HL-60 (cell line): ENCODE measurements at regions not wholly inside any gene's neighbourhood (a gene's known extent, or its start where the extent isn't known, plus 50 kb on each side); places are given as distances from the start of the nearest gene placed in this dataset.
A peak's percentile ranks its signal among the peaks of the same experiment; 100 is the strongest.

Experiments used
- DNase-seq, 2 experiments: peaks; one replicate each; pipeline ENCODE4 v3.0.0-alpha.2; 2010 to 2020; ENCODE audit warnings: low read depth in 1 of 2, low spot score in 1 of 2
- H3K27ac ChIP-seq: fragments of 250-450 bp; sonication (Bioruptor Pico); replicated peaks from 2 replicates; pipeline ENCODE4 v1.5.1; 2020; ENCODE audit warnings: mild to moderate bottlenecking, moderate library complexity
- H3K27me3 ChIP-seq: fragments of 250-450 bp; sonication (Bioruptor Pico); 2 replicates; pipeline ENCODE4 v1.5.1; 2021; ENCODE audit warnings: mild to moderate bottlenecking, moderate library complexity; ENCODE audit not compliant: insufficient read depth, poor library complexity, severe bottlenecking
- H3K4me3 ChIP-seq: replicated peaks from 2 replicates; pipeline ENCODE4 v1.5.1; 2011; ENCODE audit warnings: mild to moderate bottlenecking, control low read depth, low read length; ENCODE audit not compliant: insufficient read depth
- GABPA ChIP-seq: IDR thresholded peaks from 2 replicates; pipeline ENCODE4 v1.6.1; 2012; ENCODE audit warnings: low read depth
- POLR2AphosphoS5 ChIP-seq: IDR thresholded peaks from 2 replicates; pipeline ENCODE4 v1.6.1; 2012; ENCODE audit warnings: low read depth
- SPI1 ChIP-seq: IDR thresholded peaks from 2 replicates; pipeline ENCODE4 v1.6.1; 2012; ENCODE audit warnings: low read depth, mild to moderate bottlenecking, borderline replicate concordance
- TF ChIP-seq, protein P1 (sequence below): IDR thresholded peaks from one replicate; pipeline ENCODE4 v1.5.1; 2011; ENCODE audit warnings: low read length, control low read depth, inconsistent platforms; ENCODE audit not compliant: insufficient read depth
- TF ChIP-seq, protein P2 (sequence below): IDR thresholded peaks from 2 replicates; pipeline ENCODE4 v1.6.1; 2012; ENCODE audit warnings: low read depth; ENCODE audit not compliant: insufficient replicate concordance

DNA sequence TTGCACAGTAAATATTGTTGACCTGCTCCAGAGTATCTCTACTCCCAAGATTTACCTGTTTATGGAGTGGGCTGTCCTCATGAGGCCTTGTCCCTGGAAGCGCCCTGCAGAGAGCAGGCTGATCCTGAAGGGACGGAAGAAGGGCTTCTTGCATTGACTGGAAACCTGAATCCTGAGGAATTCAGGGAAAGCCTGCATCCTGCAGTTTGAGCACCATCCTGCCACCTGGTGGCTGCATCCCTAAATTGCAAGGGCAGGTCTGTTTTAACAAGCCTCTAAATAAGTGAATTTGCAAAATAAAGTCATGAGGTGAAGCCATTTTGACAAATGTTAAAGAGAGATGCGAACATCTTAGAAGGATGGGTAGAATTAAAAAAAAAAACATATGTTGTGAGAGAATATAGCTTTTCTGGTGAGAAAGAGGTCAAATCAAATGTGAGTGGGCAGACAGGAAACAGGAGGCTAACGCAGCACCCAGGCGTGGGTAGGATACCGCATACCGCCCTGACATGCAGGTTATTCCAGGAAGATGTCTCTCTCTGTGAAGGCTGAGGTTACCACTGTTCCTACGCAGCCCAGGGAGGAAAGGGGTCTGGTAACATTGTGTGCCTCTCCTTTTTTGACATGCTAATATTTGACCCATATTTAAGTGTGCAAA, 754.9 kb downstream of the RNF144A start:
- no peak overlapping the region for H3K27ac ChIP-seq
- H3K4me3 ChIP-seq: no peak overlapping the region
- TF ChIP-seq SPI1: no peak
- TF ChIP-seq, protein P1, sequence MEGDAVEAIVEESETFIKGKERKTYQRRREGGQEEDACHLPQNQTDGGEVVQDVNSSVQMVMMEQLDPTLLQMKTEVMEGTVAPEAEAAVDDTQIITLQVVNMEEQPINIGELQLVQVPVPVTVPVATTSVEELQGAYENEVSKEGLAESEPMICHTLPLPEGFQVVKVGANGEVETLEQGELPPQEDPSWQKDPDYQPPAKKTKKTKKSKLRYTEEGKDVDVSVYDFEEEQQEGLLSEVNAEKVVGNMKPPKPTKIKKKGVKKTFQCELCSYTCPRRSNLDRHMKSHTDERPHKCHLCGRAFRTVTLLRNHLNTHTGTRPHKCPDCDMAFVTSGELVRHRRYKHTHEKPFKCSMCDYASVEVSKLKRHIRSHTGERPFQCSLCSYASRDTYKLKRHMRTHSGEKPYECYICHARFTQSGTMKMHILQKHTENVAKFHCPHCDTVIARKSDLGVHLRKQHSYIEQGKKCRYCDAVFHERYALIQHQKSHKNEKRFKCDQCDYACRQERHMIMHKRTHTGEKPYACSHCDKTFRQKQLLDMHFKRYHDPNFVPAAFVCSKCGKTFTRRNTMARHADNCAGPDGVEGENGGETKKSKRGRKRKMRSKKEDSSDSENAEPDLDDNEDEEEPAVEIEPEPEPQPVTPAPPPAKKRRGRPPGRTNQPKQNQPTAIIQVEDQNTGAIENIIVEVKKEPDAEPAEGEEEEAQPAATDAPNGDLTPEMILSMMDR: peak; percentile 65
- H3K27me3 ChIP-seq: peaks cover 2% of the 10 kb centered on the region
- DNase-seq: peak; percentile 5 to 35

DNA sequence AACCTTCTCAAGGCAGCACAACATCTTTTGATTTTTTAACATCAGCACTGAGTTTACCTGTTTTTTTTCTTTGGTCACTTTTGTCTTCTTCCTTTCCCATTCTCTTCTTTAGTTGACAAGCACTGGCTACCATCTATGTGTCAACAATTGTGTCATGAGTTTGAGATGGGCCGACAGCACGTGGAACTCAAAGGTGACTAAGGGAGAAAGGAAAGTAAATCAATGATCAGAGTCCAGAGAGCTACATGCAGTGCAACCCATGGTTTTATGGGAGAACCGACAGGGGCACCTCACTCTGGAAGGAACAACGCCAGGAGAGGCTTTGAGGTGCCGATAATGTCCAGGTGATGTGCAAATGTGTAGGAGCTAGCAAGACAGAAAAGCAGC, 755.5 kb downstream of the RNF144A start:
- Histone ChIP-seq H3K4me3 (no peak overlapping the region), H3K27me3 (peaks cover 2% of the 10 kb centered on the region), H3K27ac (no peak overlapping the region)
- DNase-seq: no peak
- TF ChIP-seq, protein P1: no peak
- TF ChIP-seq POLR2AphosphoS5 (no peak), SPI1 (no peak)
- TF ChIP-seq, protein P2, sequence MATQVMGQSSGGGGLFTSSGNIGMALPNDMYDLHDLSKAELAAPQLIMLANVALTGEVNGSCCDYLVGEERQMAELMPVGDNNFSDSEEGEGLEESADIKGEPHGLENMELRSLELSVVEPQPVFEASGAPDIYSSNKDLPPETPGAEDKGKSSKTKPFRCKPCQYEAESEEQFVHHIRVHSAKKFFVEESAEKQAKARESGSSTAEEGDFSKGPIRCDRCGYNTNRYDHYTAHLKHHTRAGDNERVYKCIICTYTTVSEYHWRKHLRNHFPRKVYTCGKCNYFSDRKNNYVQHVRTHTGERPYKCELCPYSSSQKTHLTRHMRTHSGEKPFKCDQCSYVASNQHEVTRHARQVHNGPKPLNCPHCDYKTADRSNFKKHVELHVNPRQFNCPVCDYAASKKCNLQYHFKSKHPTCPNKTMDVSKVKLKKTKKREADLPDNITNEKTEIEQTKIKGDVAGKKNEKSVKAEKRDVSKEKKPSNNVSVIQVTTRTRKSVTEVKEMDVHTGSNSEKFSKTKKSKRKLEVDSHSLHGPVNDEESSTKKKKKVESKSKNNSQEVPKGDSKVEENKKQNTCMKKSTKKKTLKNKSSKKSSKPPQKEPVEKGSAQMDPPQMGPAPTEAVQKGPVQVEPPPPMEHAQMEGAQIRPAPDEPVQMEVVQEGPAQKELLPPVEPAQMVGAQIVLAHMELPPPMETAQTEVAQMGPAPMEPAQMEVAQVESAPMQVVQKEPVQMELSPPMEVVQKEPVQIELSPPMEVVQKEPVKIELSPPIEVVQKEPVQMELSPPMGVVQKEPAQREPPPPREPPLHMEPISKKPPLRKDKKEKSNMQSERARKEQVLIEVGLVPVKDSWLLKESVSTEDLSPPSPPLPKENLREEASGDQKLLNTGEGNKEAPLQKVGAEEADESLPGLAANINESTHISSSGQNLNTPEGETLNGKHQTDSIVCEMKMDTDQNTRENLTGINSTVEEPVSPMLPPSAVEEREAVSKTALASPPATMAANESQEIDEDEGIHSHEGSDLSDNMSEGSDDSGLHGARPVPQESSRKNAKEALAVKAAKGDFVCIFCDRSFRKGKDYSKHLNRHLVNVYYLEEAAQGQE: no peak

DNA sequence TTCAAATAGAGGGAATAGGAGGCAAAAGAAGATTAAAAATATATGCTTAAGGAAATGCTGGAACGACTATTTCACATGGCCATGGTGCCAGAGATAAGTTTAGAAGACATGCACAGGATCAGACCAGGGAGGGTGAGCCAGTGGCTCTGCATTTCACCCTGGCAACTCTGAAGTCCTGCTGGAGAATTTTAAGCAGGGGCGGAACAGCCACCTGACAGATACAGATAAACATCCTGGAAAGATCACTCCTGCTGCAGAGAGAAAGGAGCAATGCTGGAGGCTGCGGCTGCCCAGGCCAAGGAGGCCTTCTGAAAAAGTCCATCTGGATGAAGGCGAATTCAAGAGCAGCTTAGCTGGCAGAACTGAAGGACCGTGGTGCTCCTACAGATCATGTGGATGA, 755.9 kb downstream of the RNF144A start:
- no peak for DNase-seq
- TF ChIP-seq POLR2AphosphoS5: no peak
- TF ChIP-seq, protein P2: no peak
- TF ChIP-seq GABPA: no peak
- TF ChIP-seq, protein P1: no peak
- no peak for TF ChIP-seq SPI1
- no peak overlapping the region for H3K4me3 ChIP-seq
- H3K27ac ChIP-seq: no peak overlapping the region
- peaks cover 2% of the 10 kb centered on the region for H3K27me3 ChIP-seq

DNA sequence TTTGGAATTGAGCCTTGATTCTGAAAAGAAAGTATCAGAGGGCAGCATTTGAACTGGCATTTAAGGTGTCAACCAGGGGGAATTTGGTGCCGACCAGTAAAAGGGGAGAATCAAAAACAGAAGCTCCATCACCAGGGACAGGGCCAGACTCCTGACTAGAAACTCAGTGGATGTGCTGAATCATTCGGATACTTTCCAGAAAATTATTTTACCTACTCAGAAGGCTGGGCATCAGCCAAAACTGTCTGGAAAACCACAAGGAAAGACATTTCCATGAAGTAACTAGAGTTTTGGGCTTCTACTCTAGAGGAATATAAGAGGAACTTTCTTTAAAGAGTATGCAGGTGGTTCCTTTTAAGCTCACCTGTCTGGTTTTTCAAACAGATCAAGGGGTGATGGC, 756.6 kb downstream of the RNF144A start:
- H3K27ac ChIP-seq: no peak overlapping the region
- TF ChIP-seq, protein P1: no peak
- TF ChIP-seq GABPA (no peak), SPI1 (no peak), POLR2AphosphoS5 (no peak)
- TF ChIP-seq, protein P2: no peak
- H3K27me3 ChIP-seq: peaks cover 2% of the 10 kb centered on the region
- no peak overlapping the region for H3K4me3 ChIP-seq
- DNase-seq: no peak
